Osteocyte (in vitro differentiated cells): ENCODE measurements at regions not wholly inside any gene's neighbourhood (a gene's known extent, or its start where the extent isn't known, plus 50 kb on each side); places are given as distances from the start of the nearest gene placed in this dataset.
A peak's percentile ranks its signal among the peaks of the same experiment; 100 is the strongest.

Source experiments
- DNase-seq: peaks from one replicate; pipeline ENCODE4 v3.0.0; 2021; ENCODE audit warnings: mixed read lengths; ENCODE audit not compliant: unreplicated experiment; ENCODE audit errors: extremely low spot score
- H3K27ac Mint-ChIP-seq: one replicate; pipeline ENCODE4 v1.8.0; 2021; ENCODE audit warnings: mild to moderate bottlenecking, mixed read lengths; ENCODE audit not compliant: unreplicated experiment
- H3K27me3 Mint-ChIP-seq: one replicate; pipeline ENCODE4 v1.8.0; 2021; ENCODE audit warnings: mixed read lengths; ENCODE audit not compliant: unreplicated experiment
- H3K36me3 Mint-ChIP-seq: one replicate; pipeline ENCODE4 v1.8.0; 2021; ENCODE audit warnings: mixed read lengths; ENCODE audit not compliant: unreplicated experiment
- H3K4me1 Mint-ChIP-seq: one replicate; pipeline ENCODE4 v1.8.0; 2021; ENCODE audit warnings: mixed read lengths; ENCODE audit not compliant: unreplicated experiment
- H3K4me3 Mint-ChIP-seq: one replicate; pipeline ENCODE4 v1.8.0; 2021; ENCODE audit warnings: mild to moderate bottlenecking, moderate library complexity, mixed read lengths; ENCODE audit not compliant: unreplicated experiment
- H3K9me3 Mint-ChIP-seq: one replicate; pipeline ENCODE4 v1.8.0; 2021; ENCODE audit warnings: mixed read lengths; ENCODE audit not compliant: unreplicated experiment
- TF ChIP-seq, protein P1 (sequence below): fragments of 200-600 bp; sonication (generic); IDR thresholded peaks from 2 replicates; pipeline ENCODE4 v1.5.0; 2021; ENCODE audit warnings: antibody characterized with exemption, mild to moderate bottlenecking, moderate library complexity

DNA sequence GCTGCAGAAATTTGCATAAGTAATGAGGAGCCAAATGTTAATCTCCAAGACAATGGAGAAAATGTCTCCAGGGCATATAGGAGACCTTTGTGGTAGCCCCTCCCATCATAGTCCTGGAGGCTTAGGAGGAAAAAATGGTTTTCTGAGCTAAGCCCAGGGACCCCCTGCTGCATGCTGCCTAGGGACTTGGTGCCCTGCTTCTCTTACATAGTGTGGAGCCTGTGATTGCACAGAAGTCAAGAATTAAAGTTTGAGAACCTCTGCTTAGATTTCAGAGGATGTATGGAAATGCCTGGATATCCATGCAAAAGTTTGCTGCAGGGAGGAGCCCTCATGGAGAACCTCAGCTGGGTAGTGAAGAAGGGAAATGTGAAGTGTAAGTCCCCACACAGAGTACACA lies 379.4 kb upstream of the TACR3 start:
- TF ChIP-seq, protein P1, sequence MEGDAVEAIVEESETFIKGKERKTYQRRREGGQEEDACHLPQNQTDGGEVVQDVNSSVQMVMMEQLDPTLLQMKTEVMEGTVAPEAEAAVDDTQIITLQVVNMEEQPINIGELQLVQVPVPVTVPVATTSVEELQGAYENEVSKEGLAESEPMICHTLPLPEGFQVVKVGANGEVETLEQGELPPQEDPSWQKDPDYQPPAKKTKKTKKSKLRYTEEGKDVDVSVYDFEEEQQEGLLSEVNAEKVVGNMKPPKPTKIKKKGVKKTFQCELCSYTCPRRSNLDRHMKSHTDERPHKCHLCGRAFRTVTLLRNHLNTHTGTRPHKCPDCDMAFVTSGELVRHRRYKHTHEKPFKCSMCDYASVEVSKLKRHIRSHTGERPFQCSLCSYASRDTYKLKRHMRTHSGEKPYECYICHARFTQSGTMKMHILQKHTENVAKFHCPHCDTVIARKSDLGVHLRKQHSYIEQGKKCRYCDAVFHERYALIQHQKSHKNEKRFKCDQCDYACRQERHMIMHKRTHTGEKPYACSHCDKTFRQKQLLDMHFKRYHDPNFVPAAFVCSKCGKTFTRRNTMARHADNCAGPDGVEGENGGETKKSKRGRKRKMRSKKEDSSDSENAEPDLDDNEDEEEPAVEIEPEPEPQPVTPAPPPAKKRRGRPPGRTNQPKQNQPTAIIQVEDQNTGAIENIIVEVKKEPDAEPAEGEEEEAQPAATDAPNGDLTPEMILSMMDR: no peak
- H3K9me3 Mint-ChIP-seq: peaks cover 49% of the 10 kb centered on the region
- DNase-seq: no peak
- no peaks in the 10 kb centered on the region for H3K27me3 Mint-ChIP-seq
- H3K4me3 Mint-ChIP-seq: no peak overlapping the region
- no peaks in the 10 kb centered on the region for H3K4me1 Mint-ChIP-seq
- no peak overlapping the region for H3K27ac Mint-ChIP-seq
- no peaks in the 10 kb centered on the region for H3K36me3 Mint-ChIP-seq

DNA sequence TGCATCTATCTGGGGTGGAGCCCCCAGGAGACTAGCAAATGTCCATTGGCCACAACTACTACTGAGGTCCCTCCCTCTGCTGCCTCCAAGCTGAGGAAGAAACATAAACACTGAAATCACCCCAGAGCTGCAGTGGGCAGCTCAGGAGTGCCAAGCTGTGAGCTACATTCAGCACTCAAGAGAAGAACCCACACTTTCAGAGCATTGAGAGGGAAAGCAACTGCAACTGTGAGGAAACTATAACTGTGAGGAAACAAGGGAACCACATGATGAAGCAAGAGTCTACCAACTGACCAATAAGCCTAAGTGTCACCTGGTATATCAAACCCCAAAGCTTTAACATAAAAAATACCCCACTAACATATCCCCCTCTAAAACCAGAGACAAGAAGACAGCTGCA lies 373.5 kb upstream of the TACR3 start:
- Mint-ChIP-seq H3K27me3 (no peaks in the 10 kb centered on the region), H3K36me3 (no peaks in the 10 kb centered on the region), H3K4me3 (no peak overlapping the region), H3K4me1 (no peaks in the 10 kb centered on the region), H3K9me3 (peaks cover 39% of the 10 kb centered on the region), H3K27ac (no peak overlapping the region)
- TF ChIP-seq, protein P1: no peak
- no peak for DNase-seq

DNA sequence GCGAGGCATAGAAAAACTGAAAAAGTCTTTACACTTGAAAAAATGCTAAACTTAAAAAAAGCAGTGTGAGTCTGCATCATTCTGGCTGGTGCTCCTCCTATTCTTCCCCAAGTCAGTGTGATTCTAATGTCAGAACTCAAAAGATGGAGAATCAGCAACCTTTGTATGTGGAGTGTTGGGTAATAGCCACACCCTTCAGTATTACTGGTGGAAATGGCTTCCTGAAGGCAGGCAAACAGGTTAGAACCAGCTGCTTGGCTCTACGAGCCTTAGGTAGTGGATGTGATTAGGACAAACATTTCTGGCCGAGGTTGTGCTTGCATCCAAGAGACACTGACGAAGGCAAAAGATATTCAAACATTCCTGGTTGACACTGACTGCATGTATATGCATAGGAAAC lies 353.4 kb upstream of the TACR3 start:
- no peaks in the 10 kb centered on the region for H3K27me3 Mint-ChIP-seq
- TF ChIP-seq, protein P1: no peak
- H3K36me3 Mint-ChIP-seq: no peaks in the 10 kb centered on the region
- H3K4me1 Mint-ChIP-seq: no peaks in the 10 kb centered on the region
- no peak for DNase-seq
- no peak overlapping the region for H3K4me3 Mint-ChIP-seq
- H3K27ac Mint-ChIP-seq: no peak overlapping the region
- H3K9me3 Mint-ChIP-seq: no peaks in the 10 kb centered on the region

DNA sequence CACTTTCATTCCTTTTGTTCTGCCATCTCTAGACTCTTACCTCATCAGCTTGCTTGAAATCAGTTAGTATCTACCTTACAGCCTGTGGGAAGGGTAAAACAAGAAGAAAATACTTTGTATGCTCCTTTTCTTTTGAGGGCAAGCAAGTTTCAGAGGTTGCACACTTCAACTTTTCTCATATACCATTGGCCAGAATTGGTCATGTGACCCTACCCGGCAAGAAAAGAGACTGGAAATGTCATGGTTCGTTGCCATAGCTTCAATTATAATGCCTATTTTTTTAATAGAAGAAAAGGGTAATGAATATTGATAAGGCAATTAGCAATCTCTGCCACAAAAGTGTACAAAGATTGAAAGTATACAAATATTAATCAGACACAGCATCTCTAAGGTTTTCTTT lies 346.7 kb upstream of the TACR3 start:
- no peak for DNase-seq
- Mint-ChIP-seq H3K27ac (no peak overlapping the region), H3K27me3 (no peaks in the 10 kb centered on the region), H3K4me3 (no peak overlapping the region), H3K36me3 (no peaks in the 10 kb centered on the region), H3K4me1 (no peaks in the 10 kb centered on the region), H3K9me3 (no peaks in the 10 kb centered on the region)
- TF ChIP-seq, protein P1: no peak

DNA sequence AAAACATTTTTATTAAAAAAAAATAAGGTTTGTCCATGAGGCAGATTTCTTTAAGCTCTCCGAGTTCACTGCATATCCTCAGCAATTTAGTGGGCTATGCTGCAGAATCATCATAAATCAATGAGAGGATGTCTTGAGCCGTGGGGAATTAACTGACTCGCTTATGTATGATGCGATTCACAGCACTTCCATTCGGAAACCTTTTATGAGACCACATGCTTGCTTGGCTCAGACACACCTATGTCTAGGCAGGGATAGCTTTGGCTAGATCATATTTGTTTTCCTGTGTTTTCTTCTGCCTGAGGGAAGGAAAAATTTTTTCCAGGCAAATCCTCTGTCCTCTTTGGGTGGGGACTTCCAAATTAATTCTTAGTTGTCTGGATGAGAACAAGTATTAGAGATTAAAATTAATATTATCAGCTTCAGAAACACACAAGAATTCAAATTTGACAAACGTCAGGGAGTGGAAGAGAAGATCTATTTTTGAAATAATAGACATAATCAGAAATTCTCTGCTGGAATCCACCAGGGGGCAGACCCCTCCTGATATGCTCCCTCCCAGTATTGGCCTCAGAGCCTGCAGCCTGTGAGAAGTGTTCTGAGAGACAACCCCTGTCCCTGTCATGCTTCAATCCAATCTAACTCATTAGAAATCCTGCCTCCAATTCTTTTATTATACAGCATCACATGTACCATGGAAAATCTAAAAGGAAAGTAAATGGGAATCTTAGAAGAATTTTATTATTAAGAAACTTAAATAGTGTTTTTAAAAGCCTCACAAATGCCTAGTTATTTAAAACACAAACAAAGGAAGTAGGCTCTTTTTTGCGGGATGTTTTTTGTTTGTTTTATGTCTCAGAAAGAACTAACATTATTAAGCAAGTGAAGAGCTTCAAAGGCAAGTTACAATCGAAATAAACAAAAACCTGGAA lies 345.1 kb upstream of the TACR3 start:
- H3K36me3 Mint-ChIP-seq: no peaks in the 10 kb centered on the region
- no peaks in the 10 kb centered on the region for H3K27me3 Mint-ChIP-seq
- no peaks in the 10 kb centered on the region for H3K4me1 Mint-ChIP-seq
- no peaks in the 10 kb centered on the region for H3K9me3 Mint-ChIP-seq
- DNase-seq: no peak
- TF ChIP-seq, protein P1: peak; percentile 57
- H3K4me3 Mint-ChIP-seq: no peak overlapping the region
- H3K27ac Mint-ChIP-seq: no peak overlapping the region
